Stimulated activated CD8-positive, alpha-beta memory T cell treated with anti-CD3 and anti-CD28 coated beads, Interleukin-7, amount 100 ng/mL, for 1 hour (primary cell): ENCODE measurements at regions not wholly inside any gene's neighbourhood (a gene's known extent, or its start where the extent isn't known, plus 50 kb on each side); places are given as distances from the start of the nearest gene placed in this dataset.
"Not testable (repeated sequence)": the region's sequence is repeated elsewhere in the genome, so short reads cannot be mapped to it uniquely, and the experiment has no call there.

Experiments
- DNase-seq, 2 donors: peaks; one replicate each; pipeline ENCODE4 v3.0.0-alpha.2; 2020; ENCODE audit warnings: low read depth in 2 of 2

DNA sequence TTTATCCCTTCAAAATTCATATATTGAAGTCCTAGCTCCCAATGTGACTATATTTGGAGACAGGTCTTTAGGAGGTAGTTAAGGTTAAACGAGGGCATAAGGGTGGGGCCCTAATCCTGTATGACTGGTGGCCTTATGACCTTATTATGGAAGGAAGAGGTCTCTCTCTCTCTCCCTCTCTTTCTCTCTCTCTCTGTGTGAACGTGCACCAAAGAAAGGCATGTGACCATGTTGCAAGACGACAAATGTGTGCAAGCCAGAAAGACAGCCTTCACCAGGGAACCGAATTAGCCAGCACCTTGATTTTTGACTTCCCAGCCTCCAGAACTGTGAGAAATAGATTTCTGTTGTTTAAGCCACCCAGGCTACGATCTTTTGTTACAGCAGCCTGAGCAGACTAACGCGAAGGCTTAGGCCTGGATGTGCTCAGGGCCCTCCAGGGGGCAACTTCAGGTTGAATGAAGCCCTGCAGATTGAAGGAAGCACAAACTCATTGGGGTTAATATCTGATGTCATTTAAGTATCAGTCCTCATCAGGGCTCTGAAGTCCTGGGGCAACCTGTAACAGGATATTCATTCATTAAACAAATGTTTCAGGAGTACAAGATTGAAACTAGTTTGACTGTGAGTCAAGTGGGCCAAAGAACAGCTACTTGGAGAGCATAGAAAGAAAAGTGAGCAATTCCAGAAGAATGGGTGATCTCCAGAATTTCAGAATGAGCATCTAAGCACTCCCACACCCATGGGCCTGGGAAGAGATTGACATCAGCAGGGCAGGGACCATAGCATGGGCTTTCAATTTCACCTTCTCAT lies 157.4 kb upstream of the TNFAIP3 start:
- no peak for DNase-seq

DNA sequence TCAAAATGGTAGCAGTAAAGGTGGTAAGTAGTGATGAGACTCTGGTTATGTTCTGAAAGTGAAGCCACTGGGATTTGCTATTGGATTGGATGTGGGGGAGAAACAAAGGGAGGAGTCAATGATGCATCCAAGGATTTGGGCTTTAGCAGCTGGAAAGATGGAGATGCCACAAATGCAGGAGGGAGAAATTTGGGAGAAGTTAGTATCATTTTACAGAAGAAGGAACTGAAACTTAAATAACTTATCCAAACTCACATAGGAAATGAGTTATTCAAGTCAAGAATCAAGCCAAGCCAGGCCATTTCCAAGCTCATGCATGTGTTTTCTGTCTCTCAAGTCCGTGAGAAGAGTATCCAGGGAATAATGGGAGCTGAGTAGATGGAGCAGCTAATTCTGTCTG lies 155.1 kb upstream of the TNFAIP3 start:
- no peak for DNase-seq

DNA sequence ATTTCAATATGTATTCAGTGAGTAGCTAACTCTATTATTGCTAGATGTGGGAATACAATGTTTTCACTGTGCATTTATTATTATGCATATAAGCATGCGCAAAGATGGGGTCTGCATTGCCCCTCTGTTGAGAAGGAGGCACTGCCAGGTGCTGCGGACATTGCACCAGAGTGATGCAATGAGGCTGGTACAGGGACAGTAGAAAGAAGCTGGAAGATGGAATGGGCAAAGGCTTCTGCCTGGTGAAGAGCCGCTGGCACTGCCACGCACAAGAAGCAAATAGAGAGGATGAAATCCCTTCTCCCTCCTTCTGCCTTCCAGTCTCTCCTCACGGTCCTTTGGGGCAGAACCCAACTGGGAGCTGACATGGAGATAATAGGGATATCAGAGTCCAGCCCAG lies 154.5 kb upstream of the TNFAIP3 start:
- DNase-seq, result no peak

DNA sequence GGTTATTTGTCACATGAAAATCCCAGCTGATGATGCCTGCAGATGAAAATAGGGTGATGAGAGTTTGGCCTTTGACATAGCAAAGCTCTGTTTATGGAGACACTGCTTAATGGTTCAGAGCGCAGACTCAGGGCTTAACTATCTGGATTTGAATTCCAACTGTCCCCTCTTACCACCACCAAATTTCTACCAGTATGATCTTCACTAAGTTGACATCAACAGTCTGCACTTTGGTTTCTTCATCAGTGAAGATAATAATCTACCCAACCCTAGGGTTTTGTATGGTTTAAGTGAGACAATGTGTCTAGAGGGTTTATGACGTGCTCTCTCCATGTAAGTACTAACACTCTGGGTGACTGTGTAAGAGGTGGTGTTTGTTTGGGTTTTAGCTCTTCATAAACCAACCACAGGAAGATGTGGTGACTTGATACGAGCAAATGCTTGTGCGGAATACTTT lies 151.4 kb upstream of the TNFAIP3 start:
- DNase-seq, result no peak

DNA sequence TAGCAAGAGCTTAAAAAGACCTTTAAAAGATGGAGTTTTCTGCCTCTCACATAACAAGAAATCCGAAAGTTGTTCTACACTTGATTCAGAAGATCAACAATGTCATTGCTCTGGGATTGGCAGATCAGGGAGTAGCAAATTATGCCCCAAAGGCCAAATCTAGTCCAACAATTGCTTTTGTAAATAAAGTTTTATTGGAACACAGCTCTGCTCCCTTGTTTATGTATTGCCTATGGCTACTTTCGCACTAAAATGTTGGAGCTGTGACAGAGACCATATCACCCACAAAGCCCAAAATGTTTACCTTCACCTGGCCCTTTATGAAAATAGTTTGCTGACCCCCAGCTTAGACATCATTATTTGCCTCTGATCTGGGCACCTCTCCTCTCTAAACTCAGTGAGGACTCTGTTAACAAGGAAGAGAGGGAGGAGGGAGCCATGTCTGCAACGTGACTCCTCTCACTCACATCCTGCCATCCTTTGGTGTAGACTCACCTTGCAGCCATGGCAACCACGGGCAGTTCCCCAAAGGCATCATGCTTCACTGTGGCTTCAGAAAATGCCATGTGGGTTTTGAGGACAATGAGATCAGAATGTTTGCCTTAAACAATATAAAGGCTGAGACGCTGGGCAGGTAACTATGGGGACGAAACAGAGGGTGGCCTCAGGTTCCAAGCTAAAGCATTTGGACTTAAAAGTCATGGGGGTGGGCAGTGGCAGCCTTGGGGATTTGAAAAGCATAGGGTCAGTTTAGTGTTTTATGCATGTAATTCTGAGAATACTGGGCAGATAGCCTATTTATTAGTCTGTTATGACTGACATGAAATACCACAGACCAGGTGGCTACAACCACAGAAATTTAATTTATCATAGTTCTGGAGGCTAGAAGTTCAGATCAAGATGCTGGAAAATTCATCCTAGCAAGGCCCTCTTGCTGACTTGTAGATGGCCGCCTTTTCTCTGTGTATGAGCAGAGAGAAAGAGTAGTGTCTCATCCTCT lies 149.7 kb upstream of the TNFAIP3 start:
- DNase-seq, result peak; percentile 38 to 39

DNA sequence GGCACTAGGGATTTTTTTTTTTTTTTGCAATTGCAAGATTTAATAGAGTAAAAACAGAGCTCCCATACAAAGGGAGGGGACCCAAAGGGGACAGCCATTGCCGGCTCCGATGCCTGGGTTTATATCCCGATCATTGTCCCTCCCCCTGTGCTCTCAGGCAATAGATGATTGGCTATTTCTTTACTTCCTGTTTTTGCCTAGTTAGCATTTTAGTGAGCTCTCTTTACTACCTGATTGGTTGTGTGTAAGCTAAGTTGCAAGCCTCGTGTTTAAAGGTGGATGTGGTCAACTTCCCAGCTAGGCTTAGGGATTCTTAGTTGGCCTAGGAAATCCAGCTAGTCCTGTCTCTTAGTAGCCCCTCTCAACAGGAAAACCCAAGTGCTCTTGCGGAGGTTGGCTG lies 148.2 kb upstream of the TNFAIP3 start:
- not testable (repeated sequence) for DNase-seq

DNA sequence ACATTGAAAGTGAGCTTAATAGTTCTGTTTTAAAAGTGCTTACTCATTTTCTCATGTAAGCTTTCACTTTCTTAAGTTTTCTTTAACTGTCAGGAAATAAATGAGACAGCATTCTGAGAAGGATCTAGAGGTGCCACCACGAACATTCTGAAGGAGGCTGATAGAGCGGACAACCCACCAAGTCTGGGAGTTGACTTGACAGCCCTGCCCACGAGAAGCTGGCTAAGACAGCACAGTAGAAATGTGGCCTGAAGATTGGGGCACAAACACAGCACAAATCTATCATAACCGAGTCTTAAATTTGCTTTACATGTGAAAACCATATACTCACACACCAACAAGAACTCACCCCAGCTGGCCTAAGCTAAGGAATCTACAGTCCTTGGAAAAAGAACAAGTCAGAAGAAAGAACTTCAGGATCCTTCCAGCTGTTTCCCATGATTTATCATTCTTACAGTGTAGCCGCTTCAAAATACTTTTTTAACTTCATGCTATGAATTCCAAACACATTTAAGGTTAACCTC lies 144.2 kb upstream of the TNFAIP3 start:
- DNase-seq, result no peak

DNA sequence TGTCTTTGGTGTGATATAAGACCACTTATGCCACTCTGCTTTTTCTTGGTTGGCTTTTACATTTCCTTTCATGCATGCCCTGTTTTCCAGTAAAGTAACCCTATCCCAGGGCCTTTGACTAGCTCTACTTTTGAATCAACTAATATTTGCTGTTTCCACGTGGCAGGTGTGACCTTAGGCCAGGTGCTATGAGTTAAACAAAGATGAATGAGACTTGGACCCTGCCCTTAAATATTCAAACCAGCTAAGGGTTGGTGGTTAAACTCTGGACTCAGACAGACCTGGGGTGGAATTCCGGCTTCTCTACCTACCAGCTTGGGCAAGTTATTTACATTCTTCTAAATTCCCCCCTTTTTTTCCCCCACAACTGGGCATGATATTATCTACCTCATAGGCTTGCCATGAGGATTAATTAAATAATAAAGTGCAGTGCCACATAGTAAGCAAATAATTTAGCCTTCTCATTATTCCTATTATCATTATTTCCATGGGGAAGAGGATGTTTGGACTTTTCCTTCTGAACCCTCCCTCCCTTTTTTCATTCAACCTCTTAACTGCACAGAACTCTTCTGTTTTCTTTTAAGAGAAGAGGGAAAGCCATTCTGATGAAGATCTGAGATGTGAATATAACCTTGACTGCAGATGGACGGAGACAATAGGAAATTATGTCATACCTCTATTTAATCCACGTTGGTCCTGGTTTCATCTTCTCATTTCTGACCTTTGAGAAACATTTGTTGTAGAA lies 143.6 kb upstream of the TNFAIP3 start:
- DNase-seq, result no peak

DNA sequence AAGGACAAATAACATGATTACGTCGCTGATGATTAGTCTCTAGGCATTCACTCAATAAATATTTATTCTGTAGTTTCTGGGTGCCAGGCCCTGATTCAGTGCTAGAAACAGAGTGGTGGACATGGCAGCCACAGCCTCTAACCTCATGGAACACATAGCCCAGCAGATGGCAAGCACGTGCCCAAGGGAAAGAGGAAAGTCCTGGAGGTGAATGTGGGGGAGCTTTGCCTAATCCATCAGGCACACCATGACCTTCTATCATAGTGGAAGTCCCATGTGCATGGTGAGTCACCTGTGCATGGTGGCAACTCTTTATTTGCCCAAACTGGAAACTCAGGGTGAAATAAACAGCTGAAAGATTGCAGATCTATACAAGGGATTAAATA lies 143.0 kb upstream of the TNFAIP3 start:
- no peak for DNase-seq

DNA sequence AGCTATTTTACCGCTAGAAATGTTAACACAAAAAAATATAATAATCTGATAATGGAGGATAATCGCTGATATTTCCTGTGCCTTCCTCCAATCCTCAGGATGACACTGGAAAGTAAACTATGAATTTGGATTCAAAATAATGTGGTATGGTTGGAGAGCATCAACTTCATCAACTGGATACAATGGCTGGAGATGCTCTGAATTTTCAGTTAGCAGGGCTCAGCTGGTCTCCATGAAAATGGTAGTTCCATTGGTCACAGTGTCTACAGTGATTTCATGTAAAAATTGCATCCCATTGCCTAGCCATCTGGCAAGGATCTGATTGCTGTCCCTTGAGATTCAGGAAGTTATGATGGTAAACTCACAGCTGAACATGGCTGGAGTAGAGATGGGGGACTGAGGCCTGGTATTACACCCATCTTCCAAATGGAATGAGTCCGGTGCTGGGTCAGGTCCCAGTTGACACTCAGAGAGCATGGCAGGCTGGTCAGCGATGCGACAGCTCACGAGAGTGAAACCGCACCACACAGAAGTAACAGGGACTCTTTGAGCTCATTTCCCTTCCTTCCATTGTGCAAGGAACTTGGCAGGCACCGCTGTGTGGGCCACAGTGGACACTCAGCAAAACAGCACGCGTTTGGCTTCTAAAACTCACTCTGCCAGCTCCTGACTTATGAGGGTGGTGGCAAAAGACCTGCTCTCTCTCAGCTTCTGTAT lies 142.4 kb upstream of the TNFAIP3 start:
- DNase-seq, result no peak

DNA sequence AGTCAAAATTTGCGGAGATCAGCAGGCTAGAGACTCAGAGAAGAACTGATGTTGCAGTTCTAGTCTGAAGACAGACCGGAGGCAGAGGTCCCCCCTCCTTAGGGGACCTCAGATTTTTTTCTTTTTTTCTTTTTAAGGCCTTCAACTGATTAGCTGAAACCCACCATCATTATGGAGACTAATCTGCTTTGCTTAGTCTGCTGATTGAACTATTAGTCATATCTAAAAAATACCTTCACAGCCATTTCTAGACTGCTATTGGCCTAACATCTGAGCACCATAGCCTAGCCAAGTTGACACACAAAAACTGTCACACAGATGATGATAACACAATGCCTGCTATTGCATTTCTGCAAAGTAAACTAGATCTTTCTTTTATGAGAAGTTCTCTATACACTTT lies 141.1 kb upstream of the TNFAIP3 start:
- DNase-seq, result no peak

DNA sequence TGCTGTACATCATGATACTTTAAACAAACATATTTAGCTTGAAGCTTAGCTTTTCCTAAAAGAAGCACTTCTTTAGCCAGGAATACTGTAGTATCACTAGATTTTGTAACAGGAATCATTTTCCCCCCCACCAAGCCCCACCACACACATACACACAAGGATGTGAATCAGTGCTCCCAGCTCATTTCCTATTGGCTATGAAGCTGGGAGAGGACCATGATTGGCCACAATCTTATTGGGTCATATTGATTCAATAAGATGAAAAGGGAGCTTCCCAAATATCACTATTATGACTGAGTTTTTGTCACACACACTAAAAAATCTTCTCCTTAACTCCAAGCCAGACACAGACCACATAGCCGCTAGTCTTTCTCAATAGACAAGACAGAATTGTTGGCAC lies 140.5 kb upstream of the TNFAIP3 start:
- no peak for DNase-seq

DNA sequence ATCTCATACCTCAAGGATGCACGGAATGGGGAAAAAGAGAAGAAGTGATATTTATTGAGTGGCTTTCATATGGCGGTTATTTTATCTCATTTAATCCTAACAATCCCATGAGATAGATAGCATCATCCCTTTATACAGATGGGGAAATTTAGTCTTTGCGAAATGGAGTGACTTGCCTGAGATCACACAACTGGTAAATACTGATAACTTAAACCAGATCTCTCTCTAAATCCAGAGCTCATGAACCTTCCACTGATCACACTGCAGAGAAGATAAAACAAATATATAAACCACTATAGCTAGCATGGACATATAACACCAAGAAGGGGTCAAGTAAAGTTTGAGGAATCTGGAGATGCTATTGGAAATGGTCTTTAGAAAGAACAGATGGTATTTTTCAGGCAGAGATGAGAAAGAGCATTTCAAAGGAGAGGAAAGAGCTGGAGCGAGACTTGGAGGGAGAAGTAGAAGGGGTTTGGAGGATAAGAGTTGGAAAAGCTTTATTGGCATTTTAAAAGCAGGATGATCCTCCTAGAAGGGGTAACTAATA lies 139.8 kb upstream of the TNFAIP3 start:
- no peak for DNase-seq

DNA sequence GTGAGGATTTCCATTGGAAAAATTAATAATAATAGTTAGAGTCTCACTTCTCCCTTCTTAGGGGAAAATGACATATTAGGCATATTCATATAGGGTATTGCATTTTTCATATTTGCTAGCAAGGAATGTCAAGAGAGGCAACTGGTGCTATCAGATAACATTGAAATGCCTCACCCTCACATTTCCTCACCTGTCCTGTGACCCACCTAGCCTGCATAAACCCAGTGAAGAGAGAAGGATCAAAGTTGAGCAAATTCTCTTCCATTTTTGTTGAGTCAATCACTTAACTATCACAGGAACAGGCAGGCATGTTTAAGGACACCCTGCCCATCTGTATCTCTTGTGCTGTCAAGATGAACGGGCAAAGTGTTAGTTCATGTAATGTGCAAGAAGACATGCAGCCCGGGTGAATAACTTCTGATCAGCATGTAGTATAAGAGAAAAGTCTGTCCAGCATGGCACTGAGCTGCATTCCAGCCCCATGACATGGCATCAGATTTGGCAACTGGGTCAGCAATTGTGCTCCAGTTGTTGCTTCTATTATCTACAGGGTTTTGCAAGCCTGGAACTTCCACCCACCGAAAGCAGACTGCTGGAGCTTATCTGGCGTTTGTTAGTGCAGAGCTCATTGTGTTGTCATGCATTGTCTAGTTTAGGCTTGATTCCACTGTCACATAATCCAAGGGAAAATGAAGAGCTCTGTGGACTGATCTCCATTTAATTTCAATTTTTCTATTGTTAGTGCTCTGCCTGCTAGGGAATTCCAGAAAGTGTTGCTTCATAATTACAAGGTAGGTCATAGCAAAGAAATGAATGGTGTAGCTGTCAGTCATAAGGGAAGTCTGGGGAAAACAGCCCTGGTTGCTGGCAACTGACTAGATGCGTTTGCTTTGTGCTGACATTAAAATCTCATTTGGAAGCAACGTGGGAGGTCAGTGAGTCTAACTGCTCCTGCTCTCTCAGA lies 138.4 kb upstream of the TNFAIP3 start:
- no peak for DNase-seq

DNA sequence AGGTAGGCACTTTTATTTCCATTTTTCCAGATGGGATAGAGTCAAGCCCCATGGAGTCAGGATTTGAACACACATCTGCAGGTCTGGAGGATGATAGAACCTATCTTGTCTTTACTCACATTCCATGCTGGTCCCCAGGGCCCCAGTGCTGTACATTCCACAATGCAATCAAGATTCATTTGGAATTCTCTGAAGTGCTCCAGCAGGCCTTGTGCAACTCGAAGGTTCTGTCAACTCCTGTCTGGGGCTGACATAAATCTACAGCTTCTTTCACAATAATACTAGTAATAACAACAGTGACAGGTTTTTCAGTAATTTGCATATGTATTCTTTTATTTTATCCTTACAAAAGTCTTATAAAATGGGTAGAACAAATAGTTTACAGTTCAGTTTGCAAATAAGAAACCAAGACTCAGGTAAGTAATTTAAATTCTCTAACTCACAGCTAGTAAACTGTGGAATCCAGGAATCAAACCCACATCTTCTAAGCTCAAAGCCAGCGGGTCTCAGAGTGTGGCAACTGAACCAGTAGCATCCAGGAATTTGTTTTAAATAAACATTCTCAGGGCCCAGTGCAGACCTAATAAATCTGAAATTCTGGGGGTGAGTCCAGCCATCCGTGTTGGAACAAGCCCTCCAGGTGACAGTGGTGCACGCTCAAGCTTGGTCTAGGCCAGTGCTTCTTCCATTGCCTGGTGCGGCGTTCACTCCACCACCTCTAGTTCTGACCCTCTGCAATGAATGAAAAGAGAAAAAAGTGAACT lies 137.0 kb upstream of the TNFAIP3 start:
- no peak for DNase-seq

DNA sequence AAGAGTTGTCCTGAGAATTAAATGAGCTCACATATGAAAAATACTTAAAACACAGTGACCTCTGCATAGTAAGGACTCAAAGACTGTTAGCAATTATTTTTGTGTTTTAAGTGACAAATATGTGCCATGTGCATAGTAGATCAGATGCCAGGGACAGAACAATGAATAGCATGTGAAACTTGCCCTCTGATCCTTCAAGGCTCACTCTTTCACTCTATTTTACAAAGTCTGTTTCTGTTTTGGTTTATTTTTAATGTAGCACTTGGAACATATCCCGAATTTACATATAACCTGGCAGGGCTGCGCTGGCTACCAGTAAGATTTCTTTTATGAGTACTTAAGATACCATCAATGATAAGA lies 135.5 kb upstream of the TNFAIP3 start:
- no peak for DNase-seq

DNA sequence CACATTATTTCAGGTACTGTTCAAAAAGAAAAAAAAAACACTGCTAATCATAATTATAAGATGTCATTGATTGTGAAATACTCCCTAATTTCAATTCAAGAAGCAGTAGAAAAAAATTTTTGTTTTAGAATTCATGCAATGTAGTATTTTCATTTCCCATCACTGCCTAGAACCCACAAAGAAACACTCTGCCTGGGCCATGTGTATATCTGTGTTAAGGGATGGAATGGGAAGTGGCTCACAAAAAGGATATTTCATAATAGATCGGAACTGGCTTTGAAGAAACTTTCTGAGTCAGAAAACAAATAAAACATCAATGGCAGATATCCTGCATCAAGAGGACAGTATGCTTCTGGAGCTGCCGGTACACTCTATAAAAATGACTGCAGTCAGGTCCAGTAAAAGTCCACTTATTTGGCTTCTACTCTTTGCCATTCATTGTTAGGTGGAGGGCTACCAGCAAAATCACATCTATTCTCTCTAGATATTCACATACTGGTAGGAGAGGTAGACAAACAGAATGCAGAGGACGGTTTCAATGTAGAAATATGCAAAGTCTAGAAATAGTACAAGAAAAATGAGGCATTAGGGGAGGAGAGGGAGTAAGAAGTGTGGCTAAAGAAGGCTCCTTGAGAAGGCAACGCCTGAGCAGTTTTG lies 135.0 kb upstream of the TNFAIP3 start:
- DNase-seq, result no peak

DNA sequence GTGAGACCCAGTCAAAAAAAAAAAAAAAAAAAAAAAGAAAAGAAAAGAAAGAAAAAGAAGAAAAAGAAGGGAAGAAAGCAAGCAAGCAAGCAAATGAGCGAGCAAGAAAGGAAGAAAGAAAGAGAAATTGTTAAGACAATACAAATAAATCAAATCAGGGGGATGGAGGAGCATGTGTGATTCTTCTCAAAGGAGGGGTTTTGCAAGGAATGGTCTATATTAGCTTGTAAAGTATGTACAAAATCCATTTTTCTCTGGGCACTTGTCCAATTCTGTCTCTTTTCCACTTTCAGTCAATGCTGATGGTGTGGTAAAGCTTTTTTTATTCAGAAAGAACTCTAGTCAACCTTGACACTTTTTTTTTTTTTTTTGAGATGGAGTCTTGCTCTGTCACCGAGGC lies 133.7 kb upstream of the TNFAIP3 start:
- no peak for DNase-seq
